ENCODE measurements at regions not wholly inside any gene's neighbourhood (a gene's known extent, or its start where the extent isn't known, plus 50 kb on each side); places are given as distances from the start of the nearest gene placed in this dataset.

DNA sequence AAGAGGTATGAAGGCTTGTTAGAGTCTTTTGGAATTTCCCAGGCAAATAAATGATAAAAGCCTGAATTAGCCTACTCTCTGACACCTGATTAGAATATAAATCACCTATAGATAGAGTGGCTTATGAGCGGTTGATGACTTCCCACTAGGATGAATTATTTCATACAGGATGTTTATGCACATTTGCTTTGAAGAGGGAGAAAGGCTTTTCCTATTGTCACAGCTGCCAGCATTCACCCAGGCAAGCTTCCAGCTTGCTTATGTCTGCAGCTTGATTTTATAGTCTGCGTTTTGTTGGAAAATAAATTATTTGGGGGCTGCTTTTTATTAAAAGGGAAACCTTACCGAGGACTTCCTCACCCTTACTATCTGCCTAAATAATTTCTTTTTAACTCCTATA, 51.3 kb upstream of the EIF2S2 start:
- TF ChIP-seq POLR2A (IDR thresholded peaks at IDR 0.05; ENCODE audit: low read depth, low read length): no peak
- DNase-seq (ENCODE audit: insufficient read length, low spot score) (no peak), FAIRE-seq (no peak)

GRCh38 chr20:34164381-34164984, 52.4 kb upstream of the EIF2S2 start:
- DNase-seq (ENCODE audit: insufficient read length, low spot score): no peak
- FAIRE-seq: no peak
- TF ChIP-seq POLR2A (IDR thresholded peaks at IDR 0.05; ENCODE audit: low read depth, low read length): no peak

DNA sequence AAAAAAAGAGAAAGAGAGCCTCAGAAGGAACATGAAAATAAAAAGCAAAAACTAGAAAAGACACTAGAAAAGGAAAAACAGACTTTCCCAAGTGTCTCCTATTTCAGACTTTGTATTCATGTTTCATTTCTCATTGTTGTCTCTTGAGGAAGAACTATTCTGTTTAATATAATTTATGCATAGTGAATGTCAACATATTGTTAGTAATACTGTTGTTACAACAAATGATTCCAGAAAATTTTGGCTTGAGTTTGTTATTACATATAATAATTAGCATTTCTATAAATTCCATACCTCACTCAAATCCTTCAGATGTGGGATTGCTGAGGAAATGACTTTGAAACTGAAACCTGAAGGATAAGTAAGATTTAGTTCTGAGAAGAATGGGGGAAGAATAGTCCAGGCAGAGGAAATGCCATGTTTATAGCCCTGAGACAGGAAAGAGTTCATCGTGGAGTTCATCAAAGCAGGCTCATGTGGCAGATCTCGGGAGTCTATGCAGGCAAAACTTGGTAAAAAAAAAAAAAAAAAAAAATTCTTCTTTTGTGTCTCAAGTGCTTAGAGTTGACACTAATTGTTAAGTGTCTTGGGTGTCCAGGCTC, 53.1 kb upstream of the EIF2S2 start:
- DNase-seq (ENCODE audit: insufficient read length, low spot score) (no peak), FAIRE-seq (no peak)
- TF ChIP-seq POLR2A (IDR thresholded peaks at IDR 0.05; ENCODE audit: low read depth, low read length): no peak

- no peak for TF ChIP-seq POLR2A (IDR thresholded peaks at IDR 0.05; ENCODE audit: low read depth, low read length)
- DNase-seq (ENCODE audit: insufficient read length, low spot score): no peak
- FAIRE-seq: no peak
Measured at GRCh38 chr20:34171640-34172039, 59.6 kb upstream of the EIF2S2 start.

GRCh38 chr20:34172926-34173325, 60.9 kb upstream of the EIF2S2 start:
- FAIRE-seq: no peak
- no peak for DNase-seq (ENCODE audit: insufficient read length, low spot score)
- TF ChIP-seq POLR2A (IDR thresholded peaks at IDR 0.05; ENCODE audit: low read depth, low read length): no peak

DNA sequence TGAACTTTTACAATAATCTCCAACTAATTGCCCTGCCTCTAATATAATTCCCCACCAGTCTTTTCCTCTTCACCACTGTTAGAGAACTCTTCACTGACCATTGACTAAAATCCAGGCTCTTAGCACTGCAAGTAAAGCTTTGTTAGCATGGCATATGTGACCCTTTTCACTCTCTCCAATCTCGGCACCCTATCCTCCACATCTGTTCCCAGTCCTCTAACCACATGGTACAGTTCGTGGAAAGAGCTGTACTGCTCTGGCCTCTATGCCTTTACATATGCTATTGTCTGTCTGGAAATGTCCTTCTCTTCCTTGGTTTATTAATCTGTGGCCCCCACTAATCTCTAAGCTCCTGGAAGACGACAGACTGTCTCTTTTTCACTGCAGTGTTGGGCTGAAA, 63.0 kb upstream of the EIF2S2 start:
- FAIRE-seq: no peak
- no peak for TF ChIP-seq POLR2A (IDR thresholded peaks at IDR 0.05; ENCODE audit: low read depth, low read length)
- DNase-seq (ENCODE audit: insufficient read length, low spot score): no peak

DNA sequence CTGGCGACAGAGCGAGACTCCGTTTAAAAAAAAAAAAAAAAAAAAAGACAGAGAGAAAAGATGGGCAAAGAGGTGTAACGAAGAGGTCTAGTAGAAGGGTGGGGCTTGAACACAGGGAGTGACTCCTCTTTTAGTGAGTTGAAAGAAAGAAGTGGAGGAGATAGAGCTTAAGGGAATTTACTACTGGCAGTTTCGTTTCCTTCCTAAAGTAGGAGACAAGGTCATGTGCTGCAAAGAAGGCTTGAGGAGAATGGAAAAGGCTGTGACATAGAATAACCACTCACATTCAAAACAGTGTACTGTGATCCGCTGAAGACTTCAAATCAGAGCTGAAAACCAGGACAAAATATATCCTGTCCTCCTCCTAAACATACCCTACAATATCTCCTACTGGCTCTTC, 63.8 kb upstream of the EIF2S2 start:
- TF ChIP-seq POLR2A (IDR thresholded peaks at IDR 0.05; ENCODE audit: low read depth, low read length): no peak
- FAIRE-seq (no peak), DNase-seq (ENCODE audit: insufficient read length, low spot score) (no peak)

DNA sequence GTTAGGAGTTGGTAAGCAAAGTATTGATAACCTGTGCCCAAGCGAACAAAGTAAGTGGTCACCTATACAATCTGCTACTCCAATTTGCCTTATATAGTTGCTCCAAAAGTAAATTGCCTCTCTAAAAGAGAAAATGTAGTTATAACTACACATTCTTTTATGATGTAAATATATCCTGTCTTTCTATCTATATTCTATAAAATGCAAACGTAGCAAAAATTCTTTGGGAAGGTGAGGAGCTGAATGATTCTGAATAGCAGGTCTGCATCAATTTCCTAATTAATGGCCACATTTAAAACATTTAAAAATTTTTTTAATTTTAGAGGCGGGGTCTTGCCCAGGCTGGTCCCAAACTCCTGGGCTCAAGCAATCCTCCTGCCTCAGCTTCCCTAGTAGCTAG, 64.2 kb upstream of the ASIP start:
- FAIRE-seq (no peak), DNase-seq (ENCODE audit: insufficient read length, low spot score) (no peak)
- no peak for TF ChIP-seq POLR2A (IDR thresholded peaks at IDR 0.05; ENCODE audit: low read depth, low read length)

- TF ChIP-seq POLR2A (IDR thresholded peaks at IDR 0.05; ENCODE audit: low read depth, low read length): no peak
- DNase-seq (ENCODE audit: insufficient read length, low spot score): no peak
- no peak for FAIRE-seq
Measured at GRCh38 chr20:34179637-34180360, 61.4 kb upstream of the ASIP start.

GRCh38 chr20:34180460-34181120, 60.6 kb upstream of the ASIP start:
- no peak for FAIRE-seq
- DNase-seq (ENCODE audit: insufficient read length, low spot score): no peak
- no peak for TF ChIP-seq POLR2A (IDR thresholded peaks at IDR 0.05; ENCODE audit: low read depth, low read length)

GRCh38 chr20:34181484-34181883, 59.7 kb upstream of the ASIP start:
- TF ChIP-seq POLR2A (IDR thresholded peaks at IDR 0.05; ENCODE audit: low read depth, low read length): no peak
- no peak for FAIRE-seq
- no peak for DNase-seq (ENCODE audit: insufficient read length, low spot score)

DNA sequence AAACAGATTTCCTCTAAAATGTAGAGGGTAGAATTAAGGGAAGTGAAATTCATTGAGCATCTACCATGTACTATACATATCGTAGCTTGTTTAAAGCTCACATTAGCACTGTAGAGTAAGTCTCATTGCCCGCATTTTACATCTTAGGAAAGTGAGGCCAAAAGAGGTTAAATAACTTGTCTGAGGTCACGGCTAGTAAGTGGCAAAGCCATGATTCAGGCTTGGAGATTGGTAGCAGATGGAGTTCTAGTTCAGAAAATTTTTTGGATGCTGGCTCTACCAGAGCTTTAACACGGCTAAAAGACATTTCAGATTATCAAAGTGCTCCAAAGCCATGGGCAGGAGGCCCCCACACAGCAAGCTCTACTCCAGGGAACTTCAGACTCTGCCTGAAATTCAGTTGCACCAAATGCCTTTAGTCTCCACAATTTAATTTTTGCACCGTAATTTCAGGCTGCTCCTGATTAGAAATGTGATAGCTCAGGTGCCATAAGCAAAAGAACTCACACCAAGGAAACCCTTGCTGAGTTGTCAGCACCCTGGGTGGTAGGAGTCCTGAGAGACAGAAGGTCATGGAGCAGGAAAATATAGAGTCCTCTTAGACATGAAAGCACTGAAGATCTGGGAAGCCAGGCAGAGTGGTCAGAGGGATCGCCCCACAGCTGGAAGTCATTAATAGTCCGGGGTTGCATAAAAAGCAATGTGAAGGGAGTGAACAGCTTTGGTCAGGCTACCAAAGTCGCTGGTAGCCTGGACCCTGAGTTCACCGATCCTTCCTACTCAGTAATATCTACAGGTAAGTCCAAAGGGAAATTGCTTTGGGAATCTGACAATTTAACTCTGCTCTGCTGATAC, 55.2 kb upstream of the ASIP start:
- DNase-seq (ENCODE audit: insufficient read length, low spot score) (no peak), FAIRE-seq (no peak)
- TF ChIP-seq POLR2A (IDR thresholded peaks at IDR 0.05; ENCODE audit: low read depth, low read length): no peak

DNA sequence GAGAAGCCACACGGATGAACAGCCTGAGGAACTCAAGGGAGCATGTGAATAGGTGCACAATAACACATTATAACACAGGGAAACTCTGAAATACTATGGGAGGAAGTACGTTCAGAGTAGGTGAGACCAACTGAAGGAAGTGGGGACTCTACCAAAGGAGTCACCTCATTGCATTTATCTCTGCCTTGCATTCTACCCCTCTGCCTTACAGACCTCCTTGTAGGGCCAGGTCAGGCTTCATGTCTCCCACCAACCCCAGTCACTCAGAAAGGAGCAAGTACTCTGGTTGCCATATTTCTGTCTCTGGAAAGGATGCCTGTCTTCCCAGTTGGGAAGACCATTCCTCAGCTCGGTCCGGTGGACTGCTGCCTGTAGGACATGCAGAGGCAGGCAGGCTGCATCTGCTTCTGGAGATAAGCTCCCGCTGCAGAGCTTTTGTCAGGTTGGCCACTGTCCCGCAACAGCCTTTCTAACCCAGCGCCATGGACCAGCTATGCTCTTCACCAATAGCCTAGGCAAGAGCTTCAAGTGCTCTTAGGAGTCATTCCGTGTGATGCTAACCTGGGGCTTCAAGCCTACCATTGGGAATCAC, 51.6 kb upstream of the ASIP start:
- no peak for TF ChIP-seq POLR2A (IDR thresholded peaks at IDR 0.05; ENCODE audit: low read depth, low read length)
- no peak for DNase-seq (ENCODE audit: insufficient read length, low spot score)
- no peak for FAIRE-seq

All from H54 (cell line).